GM21528 (cell line): ENCODE measurements at regions not wholly inside any gene's neighbourhood (a gene's known extent, or its start where the extent isn't known, plus 50 kb on each side); places are given as distances from the start of the nearest gene placed in this dataset.
A peak's percentile ranks its signal among the peaks of the same experiment; 100 is the strongest.

Source experiments
- ATAC-seq: cut with Tn5 transposase; IDR thresholded peaks from one replicate; pipeline ENCODE4 v1.9.1; 2021; ENCODE audit warnings: mild to moderate bottlenecking, moderate library complexity; ENCODE audit not compliant: unreplicated experiment, low FRiP score

DNA sequence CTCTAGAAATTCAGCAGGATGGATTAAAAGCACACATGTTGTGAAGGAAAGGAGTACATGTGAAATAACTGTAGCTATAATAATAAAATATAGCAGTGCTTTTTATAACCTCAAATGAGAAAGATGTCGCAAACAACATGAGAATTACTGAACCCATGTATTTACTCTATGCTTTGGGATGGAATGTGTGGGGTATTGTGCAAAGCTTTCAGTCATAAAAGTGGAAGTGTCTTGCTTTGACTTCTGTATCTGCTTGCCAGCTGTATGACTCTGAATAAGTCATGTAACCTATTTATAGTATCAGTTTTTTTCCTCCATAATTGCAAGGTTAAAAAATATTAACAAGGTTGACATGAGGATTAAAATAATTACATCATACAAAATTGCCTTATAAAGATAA is 519.3 kb upstream of the CADM2 start:
- ATAC-seq: no peak

DNA sequence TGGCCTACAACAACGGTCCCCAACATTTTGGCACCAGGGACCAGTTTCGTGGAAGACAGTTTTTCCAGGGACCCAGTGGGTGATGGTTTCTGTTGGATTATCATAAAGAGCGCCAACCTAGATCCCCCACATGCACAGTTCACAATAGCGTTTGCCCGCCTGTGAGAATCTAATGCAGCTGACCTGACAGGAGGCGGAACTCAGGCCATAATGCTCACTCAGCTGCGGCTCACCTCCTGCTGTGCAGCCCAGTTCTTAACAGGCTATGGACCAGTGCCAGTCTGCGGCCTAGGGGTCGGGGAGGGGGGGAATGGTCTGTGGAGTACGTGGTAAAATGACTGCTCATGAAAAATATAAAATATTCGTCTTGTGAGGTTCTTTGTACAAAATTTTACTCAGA is 518.5 kb upstream of the CADM2 start:
- no peak for ATAC-seq

DNA sequence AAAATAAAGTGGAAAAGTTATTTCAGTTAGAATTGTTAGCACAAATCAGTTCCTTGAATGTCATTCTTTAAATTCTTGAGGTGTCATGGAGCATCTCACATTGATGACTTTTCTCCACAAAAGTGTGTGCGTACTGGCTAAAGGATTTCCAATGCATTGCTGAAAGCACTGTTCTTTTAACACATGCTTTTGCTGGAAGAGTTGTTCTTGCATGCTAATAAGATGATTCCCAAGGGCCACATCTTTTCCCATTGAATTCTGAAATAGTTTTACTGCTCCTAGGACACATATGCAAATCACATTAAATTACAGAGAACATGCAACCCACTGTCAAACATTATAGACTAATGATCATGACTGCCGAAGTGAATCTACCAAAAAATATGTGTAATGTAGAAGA is 516.3 kb upstream of the CADM2 start:
- no peak for ATAC-seq

DNA sequence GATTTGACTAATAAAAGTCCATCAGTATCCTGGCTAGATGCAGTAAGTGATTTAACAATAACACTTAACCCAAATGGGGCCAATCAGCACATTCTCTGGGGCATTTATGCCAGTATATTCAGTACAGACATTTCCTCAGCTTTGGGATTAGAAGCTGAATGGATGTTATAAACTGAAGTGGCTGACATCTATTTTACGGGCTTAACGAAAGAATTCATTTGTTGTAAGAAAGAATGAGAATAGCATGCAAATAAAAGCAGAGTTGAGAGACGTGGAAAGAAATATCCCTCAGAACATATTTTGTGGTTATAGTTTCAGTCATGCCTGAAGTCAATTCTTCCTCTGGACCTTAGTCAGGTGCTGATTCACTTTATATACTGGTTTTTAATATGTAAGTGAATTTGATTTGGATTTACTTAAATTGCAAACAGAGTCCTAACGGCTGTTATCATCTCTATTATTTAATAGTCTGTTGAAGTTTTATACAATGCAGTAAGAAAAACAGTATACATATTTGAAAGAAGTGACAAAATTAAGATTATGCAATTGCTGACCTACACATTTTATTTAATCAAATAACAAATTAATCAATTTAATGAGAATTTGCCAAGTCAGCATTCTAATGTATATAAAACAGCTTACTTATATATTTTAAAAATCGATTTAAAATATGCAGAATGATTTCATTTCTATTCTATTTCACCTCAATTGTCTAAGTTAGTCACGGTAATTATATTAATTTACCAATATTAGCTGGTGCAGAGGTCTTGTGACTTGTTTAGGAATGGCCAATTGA is 513.9 kb upstream of the CADM2 start:
- no peak for ATAC-seq

DNA sequence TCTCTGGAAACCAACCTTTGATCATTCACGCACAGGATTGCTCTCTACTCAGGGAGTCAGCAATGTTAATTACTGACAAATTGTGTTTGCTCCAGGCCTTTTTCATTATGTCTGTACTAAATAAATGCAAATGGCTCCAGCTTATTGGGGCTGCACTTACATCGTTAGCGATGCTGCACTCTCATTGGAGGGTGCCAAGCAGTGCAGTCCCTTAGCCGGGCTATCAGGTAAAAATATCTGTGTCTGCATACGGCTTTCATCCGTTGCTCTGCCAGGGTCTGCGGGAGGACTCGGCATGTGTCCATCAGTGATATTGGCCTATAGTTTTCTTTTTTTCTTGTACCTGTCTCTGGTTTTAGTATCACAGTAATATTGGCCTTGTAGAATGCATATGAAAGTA is 471.5 kb upstream of the CADM2 start:
- ATAC-seq: no peak

DNA sequence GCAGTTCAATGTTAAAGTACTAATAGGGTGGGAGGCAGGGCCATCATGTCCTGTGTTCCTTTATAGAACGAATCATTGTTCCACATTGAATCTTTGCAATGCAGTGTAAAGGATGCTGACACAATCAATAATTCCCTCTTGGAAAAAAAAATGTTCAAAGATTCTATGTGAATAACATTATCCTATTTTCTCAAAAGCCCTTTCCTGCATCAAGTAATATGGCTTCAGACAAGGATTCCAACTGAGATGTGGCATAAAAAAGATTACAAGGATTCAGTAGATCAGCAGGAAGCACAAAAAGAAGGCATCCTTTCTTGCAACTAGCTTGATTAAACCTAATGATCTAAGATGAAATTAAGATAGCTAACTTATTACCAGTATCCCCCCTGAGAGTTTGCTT is 454.0 kb upstream of the CADM2 start:
- no peak for ATAC-seq

DNA sequence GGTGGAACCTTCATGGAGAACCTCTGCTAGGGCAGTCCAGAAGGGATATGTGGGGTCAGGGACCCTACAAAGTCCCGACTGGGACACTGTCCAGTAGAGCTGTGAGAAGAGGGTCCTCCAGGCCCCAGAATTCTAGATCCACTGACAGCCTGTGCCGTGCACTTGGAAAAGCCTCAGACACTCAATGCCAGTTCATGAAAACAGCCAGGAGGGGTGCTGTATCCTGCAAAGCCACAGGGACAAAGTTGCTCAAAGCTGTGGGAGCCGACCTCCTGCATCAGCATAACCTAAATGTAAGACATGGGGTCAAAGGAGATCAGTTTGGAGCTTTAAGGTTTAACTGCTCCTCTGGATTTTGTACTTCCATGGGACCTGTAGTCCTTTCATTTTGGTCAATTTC is 448.8 kb upstream of the CADM2 start:
- ATAC-seq: no peak

DNA sequence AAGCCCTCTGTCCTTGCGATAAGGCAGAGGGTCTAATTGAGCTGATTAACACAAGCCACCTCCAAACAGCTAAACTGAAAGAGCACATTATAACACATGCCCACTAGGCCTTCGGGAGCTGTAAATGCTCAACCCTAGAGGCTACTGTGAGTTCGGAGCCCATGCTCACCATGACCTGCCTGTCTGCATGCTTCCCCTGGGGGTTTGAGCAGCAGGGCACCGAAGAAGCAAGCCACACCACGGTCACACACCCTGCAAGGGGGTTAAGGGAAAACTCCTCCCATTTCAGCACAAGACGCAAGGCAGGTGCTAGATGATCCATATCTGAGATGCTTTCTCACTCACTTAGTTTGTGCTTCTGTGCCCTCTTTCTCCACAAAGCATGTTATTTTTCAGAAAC is 435.9 kb upstream of the CADM2 start:
- ATAC-seq: no peak

DNA sequence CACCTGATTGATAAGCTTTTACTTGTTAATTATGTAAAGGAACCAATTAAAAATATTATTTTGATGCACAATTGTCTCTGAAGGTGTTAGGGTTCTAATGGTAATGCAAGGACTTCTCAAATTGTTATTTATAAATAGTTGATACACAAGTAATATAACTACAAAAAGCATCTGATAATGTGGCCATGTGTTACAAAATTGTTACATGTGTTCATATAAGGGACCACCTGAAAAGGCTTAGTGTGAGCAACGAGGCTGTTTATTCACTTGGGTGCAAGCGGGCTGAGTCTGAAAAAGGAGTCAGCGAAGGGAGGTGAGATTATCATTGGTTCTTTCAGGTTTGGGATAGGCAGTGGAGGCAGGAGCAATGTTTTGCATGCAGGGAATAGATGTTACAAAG is 421.9 kb upstream of the CADM2 start:
- no peak for ATAC-seq

DNA sequence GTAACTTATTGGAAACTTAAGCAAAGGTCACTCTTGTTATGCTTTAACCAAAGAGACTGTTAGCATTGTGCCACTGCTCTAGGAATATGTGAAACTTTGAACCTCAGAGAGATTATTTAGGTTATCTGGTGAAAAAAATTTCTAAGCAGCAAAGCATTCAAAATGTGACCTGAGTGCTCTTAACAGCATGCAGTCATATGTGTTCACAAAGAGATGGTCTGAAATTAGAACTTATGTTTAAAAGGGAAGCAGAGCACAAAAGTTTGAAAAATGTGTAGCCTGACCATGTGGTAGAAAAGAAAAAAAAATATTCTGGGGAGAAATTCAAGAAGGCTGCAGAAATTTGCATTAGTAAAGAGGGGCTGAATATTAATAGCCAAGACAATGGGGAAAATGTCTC is 420.2 kb upstream of the CADM2 start:
- ATAC-seq: no peak

DNA sequence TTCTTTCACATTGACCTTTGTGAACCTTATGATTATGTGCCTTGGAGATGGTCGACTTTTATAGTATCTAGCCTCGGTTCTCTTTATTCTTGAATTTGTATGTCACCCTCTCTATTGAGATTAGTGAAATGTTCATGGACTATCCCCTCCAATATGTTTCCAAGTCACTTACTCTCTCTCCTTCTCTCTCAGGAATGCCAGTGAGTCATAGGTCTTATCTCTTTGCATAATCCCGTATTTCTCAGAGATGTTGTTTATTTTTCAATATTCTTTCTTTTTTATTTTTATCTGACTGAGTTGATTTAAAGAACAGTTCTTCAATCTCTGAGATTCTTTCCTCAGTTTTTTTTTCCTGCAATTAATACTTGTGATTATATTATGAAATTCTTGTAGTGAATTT is 411.6 kb upstream of the CADM2 start:
- no peak for ATAC-seq

DNA sequence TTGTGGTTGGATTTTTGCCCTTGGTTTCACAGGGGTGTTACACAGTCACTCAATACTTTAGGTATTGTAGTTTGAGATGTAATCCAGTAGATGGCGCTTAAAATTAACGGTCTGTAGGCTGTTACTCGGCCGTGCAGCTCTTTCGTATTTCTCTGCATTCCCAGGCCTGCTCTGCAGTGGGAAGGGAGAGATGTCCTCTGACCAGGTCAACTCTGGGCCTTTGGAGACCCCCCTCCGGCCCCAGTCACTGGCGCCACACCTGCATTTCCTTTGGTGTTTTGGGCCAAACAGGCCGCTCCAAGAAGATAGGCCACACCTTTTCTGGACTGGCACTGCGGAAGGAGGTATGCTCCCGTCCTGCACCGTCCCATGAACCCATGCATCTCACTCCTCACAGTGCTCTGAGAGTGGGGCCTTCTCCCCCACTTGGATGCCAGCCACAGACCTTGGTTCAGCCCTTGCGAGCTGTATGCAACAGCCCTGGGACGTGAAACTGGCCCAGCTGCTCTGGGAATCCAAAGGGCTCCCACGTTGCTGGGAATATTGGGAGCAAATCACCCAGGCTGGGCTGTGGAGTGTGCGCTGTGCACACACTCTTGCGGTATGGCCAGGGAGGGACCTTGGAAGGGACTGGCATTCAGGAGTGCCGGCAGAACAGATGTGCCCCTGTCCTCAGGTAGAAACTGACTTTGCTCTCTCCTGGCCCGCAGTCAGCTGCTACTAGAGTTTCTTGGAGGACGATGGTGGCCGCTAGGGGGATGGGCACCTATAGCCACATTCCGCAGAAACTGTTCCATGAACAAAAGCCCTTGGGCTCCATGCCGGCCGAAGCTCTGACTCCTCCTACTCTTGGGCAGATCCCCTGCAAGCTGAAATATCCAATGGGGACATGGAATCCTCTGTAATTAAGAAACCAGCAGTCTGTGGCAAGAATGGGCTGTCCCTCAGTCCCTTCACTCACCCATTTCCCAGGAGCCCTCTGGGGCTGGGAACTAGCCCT is 410.5 kb upstream of the CADM2 start:
- peak; percentile 89 for ATAC-seq

DNA sequence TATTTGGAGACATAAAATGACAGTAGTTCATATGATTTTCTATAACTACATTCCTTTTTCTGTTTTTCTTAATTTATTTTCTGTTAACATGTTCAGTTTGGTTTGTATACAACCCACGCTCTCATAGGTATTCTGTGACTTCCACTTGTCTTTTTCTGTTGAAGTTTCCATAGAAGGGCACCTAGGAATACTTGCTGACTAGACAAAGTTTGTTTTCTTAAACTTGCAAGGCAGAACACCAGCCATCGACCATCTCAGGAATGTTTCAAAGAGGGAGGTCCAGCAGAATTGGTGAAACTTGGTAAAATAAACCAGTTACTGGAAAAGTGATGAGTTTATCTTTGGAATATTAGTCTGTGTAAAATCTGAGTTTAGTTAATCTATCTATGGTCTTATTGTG is 403.2 kb upstream of the CADM2 start:
- ATAC-seq: no peak

DNA sequence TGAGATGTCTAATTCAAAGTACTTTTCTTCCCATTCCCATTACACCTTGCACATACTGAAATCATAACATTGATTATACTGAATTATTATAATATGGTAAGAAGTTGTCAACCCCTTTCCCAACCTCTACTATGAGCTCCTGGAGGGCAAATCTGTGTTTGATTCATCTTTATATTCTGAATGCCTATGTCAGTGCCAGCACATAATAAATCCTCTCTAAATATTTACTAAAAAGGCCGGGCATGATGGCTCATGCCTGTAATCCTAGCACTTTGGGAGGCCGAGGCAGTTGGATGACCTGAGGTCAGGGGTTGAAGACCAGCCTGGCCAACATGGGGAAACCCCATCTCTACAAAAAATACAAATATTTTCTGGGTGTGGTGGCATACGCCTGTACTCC is 392.5 kb upstream of the CADM2 start:
- no peak for ATAC-seq

DNA sequence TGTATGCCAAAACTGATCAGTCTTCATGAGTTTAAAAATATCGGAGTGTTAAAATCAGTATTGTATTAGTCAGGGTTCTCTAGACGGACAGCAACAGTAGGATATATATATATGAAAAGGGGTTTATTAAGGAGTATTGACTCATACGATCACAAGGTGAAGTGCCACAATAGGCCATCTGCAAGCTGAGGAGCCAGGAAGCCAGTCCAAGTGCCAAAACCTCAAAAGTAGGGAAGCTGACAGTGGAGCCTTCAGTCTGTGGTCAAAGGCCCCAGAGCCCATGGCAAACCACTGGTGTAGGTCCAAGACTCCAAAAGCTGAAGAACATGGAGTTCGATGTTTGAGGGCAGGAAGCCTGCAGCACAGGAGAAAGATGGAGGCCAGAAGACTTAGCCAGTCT is 391.0 kb upstream of the CADM2 start:
- ATAC-seq: no peak

DNA sequence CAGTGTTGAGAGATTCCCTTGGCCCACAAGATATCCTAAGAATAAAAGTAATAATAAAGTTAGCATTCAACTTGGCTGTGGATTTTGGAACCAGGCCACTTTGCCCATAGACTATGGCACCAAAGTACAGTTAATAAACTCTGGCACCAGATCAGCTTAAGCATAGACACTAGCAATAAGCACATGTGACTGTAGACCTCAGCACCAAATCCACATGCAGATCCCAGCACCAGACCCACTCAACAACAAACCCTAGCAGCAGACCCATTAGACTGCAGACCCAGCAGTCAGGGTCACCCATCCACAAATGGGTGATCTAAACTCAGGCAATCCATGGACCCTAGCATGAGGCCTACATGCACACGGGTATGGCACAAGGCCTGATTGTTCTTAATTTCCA is 384.8 kb upstream of the CADM2 start:
- ATAC-seq: no peak

DNA sequence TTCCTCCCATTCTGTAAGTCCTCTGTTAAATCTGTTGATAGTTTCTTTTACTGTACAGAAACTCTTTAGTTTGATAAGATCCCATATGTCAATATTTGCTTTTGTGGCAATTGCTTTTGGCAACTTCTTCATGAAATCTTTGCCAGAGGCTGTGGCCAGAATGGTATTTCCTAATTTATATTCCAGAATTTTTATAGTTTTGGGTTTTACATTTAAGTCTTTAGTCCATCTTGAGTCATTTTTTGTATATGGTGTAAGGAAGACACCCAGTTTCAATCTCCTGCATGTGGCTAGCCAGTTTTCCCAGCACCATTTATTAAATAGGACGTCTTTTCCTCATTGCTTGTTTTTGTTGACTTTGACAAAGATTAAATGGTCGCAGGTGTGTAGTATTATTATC is 372.4 kb upstream of the CADM2 start:
- no peak for ATAC-seq

DNA sequence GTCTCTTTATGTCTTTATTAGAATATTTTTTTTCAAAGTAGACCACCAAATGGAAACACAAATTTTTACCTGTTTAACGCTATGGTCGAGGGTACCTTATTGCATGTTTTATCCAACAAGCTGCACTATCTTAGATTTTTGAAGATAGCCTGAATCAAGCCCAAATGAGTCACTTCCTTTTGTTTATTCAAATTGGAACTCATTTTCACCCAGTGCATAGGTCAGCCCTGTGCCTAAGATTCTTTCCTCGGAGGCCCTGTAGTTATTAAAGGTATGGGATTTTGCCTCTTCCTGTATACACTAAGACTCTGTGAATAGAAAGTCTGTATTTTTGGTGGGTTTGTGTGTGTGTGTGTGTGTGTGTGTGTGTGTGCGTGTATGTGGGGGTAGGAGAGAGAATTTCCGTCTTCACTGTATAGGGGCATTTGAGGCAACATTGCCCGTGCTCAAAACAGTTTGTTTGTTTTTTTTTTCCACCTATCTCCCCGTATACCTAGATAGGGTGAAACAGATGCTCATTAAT is 358.0 kb upstream of the CADM2 start:
- ATAC-seq: no peak

DNA sequence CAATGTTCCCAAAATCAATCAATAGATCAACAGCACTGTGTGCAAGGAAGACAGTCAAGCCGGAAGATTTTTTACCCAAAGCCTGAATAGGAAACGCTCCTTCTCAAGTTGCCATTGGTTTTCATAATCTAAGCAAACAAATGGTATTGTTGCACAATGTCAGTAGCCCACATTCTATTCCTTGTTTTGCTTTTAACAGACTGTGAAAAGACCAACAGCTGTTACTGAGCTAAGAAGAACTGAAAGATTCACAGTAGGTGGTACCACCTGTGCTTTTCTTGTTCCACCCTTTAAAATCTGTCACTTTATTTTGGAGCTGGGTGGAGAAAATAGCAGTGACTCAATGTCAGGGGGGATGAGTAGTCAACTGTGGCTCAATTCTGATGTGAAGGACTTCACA is 357.5 kb upstream of the CADM2 start:
- no peak for ATAC-seq

DNA sequence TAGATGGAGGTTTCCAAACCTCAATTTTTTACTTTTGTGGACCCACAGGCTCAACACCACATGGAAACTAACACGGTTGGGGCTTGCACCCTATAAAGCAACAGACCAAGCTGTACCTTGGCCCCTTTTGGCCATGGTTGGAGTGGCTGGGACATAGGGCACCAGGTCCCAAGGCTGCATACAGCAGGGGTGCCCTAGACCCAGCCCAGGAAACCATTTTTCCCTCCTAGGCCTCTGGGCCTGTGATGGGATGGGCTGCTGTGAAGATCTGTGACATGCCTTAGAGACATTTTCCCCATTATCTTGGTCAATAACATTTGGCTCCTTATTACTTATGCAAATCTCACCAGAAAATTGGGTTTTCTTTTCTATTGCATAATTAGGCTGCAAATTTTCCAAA is 337.0 kb upstream of the CADM2 start:
- ATAC-seq: no peak

DNA sequence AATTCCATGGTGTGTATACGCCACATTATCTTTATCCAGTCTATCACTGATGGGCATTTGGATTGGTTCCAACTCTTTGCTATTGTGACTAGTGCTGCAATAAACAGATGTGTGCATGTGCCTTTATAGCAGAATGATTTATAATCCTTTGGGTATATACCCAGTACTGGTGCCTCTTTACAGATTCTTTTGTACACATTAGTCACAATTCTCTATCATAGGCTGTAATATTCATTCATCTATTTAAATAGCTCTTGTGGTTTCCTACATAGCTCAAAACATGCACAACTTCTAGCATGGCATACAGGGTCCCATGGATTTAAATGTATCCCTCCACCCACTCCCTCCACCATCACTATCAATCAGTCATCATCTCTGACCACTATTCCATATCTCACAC is 324.1 kb upstream of the CADM2 start:
- no peak for ATAC-seq

DNA sequence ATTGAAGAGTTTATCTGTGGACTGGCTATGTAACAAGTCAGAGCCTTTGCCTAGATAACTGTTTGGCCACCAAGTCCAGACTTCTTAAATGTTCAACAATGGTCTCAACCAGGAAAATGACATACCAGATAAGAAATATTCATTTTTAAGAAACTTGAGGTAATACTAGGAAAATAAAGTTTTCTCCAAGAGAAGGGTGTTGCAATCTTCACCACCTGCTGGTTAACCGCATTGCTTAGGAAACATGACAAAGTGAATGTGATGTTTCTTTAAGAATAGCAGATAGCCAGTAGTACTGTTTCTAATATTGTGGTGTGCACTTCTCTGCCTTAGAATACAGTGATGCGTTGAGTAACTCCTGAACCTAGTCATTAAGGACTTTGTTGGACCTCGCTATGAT is 321.5 kb upstream of the CADM2 start:
- no peak for ATAC-seq
